Stomach (tissue), 4 donors: ENCODE measurements at regions not wholly inside any gene's neighbourhood (a gene's known extent, or its start where the extent isn't known, plus 50 kb on each side); places are given as distances from the start of the nearest gene placed in this dataset.

Experiments
- EP300 ChIP-seq: sonication (generic); formaldehyde crosslinking; IDR thresholded peaks from one replicate; pipeline ENCODE4 v1.6.1; 2017; ENCODE audit warnings: antibody characterized with exemption
- POLR2A ChIP-seq, 4 donors: fragments of 450-650 bp; IDR thresholded peaks; one replicate each; pipeline ENCODE4 v1.6.1; 2016; ENCODE audit warnings: antibody characterized with exemption in 4 of 4, control low read depth in 2 of 4, mild to moderate bottlenecking in 1 of 4, moderate library complexity in 1 of 4
- POLR2AphosphoS5 ChIP-seq, 3 donors: sonication (generic); formaldehyde crosslinking; IDR thresholded peaks; one replicate each; pipeline ENCODE4 v1.6.1; 2016; ENCODE audit warnings: antibody characterized with exemption in 3 of 3
- TF ChIP-seq, protein P1 (sequence below), 7 experiments: fragments of 450-650 bp in 4 of 7; fragments of 200-600 bp in 3 of 7; sonication (generic) in 3 of 7; IDR thresholded peaks; one replicate each; pipeline ENCODE4 v1.5.1; 2016 to 2019; ENCODE audit warnings: antibody characterized with exemption in 7 of 7, control low read depth in 2 of 7, mild to moderate bottlenecking in 1 of 7

DNA sequence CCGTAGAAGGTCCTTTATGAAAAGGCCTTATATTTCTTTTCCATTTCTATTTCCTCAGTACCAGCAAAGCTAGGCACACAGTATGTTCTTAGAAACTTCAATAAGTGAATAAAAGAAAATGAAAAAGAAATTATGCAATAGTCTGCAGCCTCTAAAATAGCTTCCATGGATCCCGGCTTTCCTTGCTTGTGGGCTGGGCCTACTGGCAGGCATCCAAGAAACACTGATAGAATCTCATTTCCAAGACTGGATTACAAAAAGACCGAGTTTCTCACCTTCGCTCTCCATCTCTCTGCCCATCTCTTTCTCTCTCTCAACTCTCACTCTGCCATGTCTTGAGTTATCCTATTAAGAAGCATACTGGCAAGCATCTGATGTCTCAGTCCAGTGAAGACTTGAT is 187.5 kb upstream of the FKBP1C start:
- TF ChIP-seq, protein P1, sequence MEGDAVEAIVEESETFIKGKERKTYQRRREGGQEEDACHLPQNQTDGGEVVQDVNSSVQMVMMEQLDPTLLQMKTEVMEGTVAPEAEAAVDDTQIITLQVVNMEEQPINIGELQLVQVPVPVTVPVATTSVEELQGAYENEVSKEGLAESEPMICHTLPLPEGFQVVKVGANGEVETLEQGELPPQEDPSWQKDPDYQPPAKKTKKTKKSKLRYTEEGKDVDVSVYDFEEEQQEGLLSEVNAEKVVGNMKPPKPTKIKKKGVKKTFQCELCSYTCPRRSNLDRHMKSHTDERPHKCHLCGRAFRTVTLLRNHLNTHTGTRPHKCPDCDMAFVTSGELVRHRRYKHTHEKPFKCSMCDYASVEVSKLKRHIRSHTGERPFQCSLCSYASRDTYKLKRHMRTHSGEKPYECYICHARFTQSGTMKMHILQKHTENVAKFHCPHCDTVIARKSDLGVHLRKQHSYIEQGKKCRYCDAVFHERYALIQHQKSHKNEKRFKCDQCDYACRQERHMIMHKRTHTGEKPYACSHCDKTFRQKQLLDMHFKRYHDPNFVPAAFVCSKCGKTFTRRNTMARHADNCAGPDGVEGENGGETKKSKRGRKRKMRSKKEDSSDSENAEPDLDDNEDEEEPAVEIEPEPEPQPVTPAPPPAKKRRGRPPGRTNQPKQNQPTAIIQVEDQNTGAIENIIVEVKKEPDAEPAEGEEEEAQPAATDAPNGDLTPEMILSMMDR (IDR thresholded peaks at IDR 0.05), result no peak
- TF ChIP-seq POLR2A (IDR thresholded peaks at IDR 0.05), result no peak
- no peak for TF ChIP-seq POLR2AphosphoS5 (IDR thresholded peaks at IDR 0.05)
- TF ChIP-seq EP300, result no peak
